ENCODE measurements at regions not wholly inside any gene's neighbourhood (a gene's known extent, or its start where the extent isn't known, plus 50 kb on each side); places are given as distances from the start of the nearest gene placed in this dataset.

GRCh38 chr4:178811356-178811755 lies 1369.1 kb upstream of the AGA start:
- TF ChIP-seq CTCF (IDR thresholded peaks at IDR 0.05; ENCODE audit: low read depth, low read length), result no peak
- no peaks in the 10 kb centered on the region for H3K27me3 ChIP-seq
- no peaks in the 10 kb centered on the region for H3K4me1 ChIP-seq
- no peak overlapping the region for H3K4me3 ChIP-seq (ENCODE audit: low read depth, low read length)
- H3K9me3 ChIP-seq, result no peaks in the 10 kb centered on the region
- no peaks in the 10 kb centered on the region for H3K36me3 ChIP-seq
- no peak for DNase-seq

- TF ChIP-seq CTCF (IDR thresholded peaks at IDR 0.05; ENCODE audit: low read depth, low read length), result no peak
- DNase-seq, result no peak
- Histone ChIP-seq H3K4me1 (no peaks in the 10 kb centered on the region), H3K9me3 (no peaks in the 10 kb centered on the region), H3K4me3 (ENCODE audit: low read depth, low read length) (no peak overlapping the region), H3K36me3 (no peaks in the 10 kb centered on the region), H3K27me3 (no peaks in the 10 kb centered on the region)
Measured at GRCh38 chr4:178812866-178813265, 1370.6 kb upstream of the AGA start.

- Histone ChIP-seq H3K4me1 (no peaks in the 10 kb centered on the region), H3K27me3 (no peaks in the 10 kb centered on the region), H3K9me3 (no peaks in the 10 kb centered on the region), H3K36me3 (no peaks in the 10 kb centered on the region), H3K4me3 (ENCODE audit: low read depth, low read length) (no peak overlapping the region)
- TF ChIP-seq CTCF (IDR thresholded peaks at IDR 0.05; ENCODE audit: low read depth, low read length), result no peak
- DNase-seq, result no peak
Measured at GRCh38 chr4:178814908-178815307, 1372.7 kb upstream of the AGA start.

- H3K4me1 ChIP-seq, result no peaks in the 10 kb centered on the region
- no peaks in the 10 kb centered on the region for H3K9me3 ChIP-seq
- no peaks in the 10 kb centered on the region for H3K36me3 ChIP-seq
- no peaks in the 10 kb centered on the region for H3K27me3 ChIP-seq
- no peak for DNase-seq
- no peak for TF ChIP-seq CTCF (IDR thresholded peaks at IDR 0.05; ENCODE audit: low read depth, low read length)
- no peak overlapping the region for H3K4me3 ChIP-seq (ENCODE audit: low read depth, low read length)
Measured at GRCh38 chr4:178823673-178824295, 1381.5 kb upstream of the AGA start.

- TF ChIP-seq CTCF (IDR thresholded peaks at IDR 0.05; ENCODE audit: low read depth, low read length), result no peak
- Histone ChIP-seq H3K4me1 (no peaks in the 10 kb centered on the region), H3K36me3 (no peaks in the 10 kb centered on the region)
Measured at GRCh38 chr4:178836865-178837264, 1394.6 kb upstream of the AGA start.

GRCh38 chr4:178838776-178839175 lies 1396.5 kb upstream of the AGA start:
- no peak for TF ChIP-seq CTCF (IDR thresholded peaks at IDR 0.05; ENCODE audit: low read depth, low read length)
- H3K4me3 ChIP-seq (ENCODE audit: low read depth, low read length), result no peak overlapping the region
- H3K27me3 ChIP-seq, result no peaks in the 10 kb centered on the region
- no peaks in the 10 kb centered on the region for H3K4me1 ChIP-seq
- no peaks in the 10 kb centered on the region for H3K36me3 ChIP-seq
- no peaks in the 10 kb centered on the region for H3K9me3 ChIP-seq
- DNase-seq, result no peak

More at GRCh38 chr4:178836865-178837264, 1394.6 kb upstream of the AGA start:
- H3K9me3 ChIP-seq, result no peaks in the 10 kb centered on the region
- DNase-seq, result no peak
- H3K4me3 ChIP-seq (ENCODE audit: low read depth, low read length), result no peak overlapping the region
- H3K27me3 ChIP-seq, result no peaks in the 10 kb centered on the region
